ENCODE measurements at regions not wholly inside any gene's neighbourhood (a gene's known extent, or its start where the extent isn't known, plus 50 kb on each side); places are given as distances from the start of the nearest gene placed in this dataset.

- ATAC-seq (no peak), DNase-seq (ENCODE audit: low spot score) (no peak)
- Mint-ChIP-seq H3K27ac (no peak overlapping the region), H3K27me3 (ENCODE audit: low read depth) (no peaks in the 10 kb centered on the region), H3K36me3 (no peaks in the 10 kb centered on the region), H3K4me3 (no peak overlapping the region), H3K9me3 (no peaks in the 10 kb centered on the region), H3K4me1 (peaks cover 12% of the 10 kb centered on the region)
- ChIA-PET POLR2A (no interaction called here), CTCF (interaction anchor here (0.6 kb wide), 1 partner anchor 1963 kb away, joined by 3 read pairs; no protein-coding TSS in a partner anchor)
- no peak for TF ChIP-seq ZNF121 (CRISPR knock-in tag; IDR thresholded peaks at IDR 0.05)
- no peak for TF ChIP-seq ESRRA (CRISPR knock-in tag; IDR thresholded peaks at IDR 0.05; ENCODE audit: borderline replicate concordance)
- TF ChIP-seq ATF1 (CRISPR knock-in tag; IDR thresholded peaks at IDR 0.05) = no peak
- TF ChIP-seq ATF2 (CRISPR knock-in tag; IDR thresholded peaks at IDR 0.05; ENCODE audit: borderline replicate concordance, low read depth) = no peak
- TF ChIP-seq RORB (CRISPR knock-in tag; IDR thresholded peaks at IDR 0.05) = no peak
- TF ChIP-seq TCF7 (CRISPR knock-in tag; IDR thresholded peaks at IDR 0.05; ENCODE audit: low read depth) = no peak
- TF ChIP-seq, protein P1, sequence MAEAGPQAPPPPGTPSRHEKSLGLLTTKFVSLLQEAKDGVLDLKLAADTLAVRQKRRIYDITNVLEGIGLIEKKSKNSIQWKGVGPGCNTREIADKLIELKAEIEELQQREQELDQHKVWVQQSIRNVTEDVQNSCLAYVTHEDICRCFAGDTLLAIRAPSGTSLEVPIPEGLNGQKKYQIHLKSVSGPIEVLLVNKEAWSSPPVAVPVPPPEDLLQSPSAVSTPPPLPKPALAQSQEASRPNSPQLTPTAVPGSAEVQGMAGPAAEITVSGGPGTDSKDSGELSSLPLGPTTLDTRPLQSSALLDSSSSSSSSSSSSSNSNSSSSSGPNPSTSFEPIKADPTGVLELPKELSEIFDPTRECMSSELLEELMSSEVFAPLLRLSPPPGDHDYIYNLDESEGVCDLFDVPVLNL (CRISPR knock-in tag; IDR thresholded peaks at IDR 0.05; ENCODE audit: borderline replicate concordance, low read depth) = no peak
- TF ChIP-seq PRRX2 (CRISPR knock-in tag; IDR thresholded peaks at IDR 0.05) = no peak
- TF ChIP-seq, protein P2, sequence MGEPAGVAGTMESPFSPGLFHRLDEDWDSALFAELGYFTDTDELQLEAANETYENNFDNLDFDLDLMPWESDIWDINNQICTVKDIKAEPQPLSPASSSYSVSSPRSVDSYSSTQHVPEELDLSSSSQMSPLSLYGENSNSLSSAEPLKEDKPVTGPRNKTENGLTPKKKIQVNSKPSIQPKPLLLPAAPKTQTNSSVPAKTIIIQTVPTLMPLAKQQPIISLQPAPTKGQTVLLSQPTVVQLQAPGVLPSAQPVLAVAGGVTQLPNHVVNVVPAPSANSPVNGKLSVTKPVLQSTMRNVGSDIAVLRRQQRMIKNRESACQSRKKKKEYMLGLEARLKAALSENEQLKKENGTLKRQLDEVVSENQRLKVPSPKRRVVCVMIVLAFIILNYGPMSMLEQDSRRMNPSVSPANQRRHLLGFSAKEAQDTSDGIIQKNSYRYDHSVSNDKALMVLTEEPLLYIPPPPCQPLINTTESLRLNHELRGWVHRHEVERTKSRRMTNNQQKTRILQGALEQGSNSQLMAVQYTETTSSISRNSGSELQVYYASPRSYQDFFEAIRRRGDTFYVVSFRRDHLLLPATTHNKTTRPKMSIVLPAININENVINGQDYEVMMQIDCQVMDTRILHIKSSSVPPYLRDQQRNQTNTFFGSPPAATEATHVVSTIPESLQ (CRISPR knock-in tag; IDR thresholded peaks at IDR 0.05) = no peak
- TF ChIP-seq SP1 (CRISPR knock-in tag; conservative IDR thresholded peaks at IDR 0.05) = no peak
- TF ChIP-seq JAZF1 (CRISPR knock-in tag; IDR thresholded peaks at IDR 0.05) = no peak
- TF ChIP-seq NFYB (CRISPR knock-in tag; conservative IDR thresholded peaks at IDR 0.05; ENCODE audit: low read depth) = no peak
- TF ChIP-seq, protein P3, sequence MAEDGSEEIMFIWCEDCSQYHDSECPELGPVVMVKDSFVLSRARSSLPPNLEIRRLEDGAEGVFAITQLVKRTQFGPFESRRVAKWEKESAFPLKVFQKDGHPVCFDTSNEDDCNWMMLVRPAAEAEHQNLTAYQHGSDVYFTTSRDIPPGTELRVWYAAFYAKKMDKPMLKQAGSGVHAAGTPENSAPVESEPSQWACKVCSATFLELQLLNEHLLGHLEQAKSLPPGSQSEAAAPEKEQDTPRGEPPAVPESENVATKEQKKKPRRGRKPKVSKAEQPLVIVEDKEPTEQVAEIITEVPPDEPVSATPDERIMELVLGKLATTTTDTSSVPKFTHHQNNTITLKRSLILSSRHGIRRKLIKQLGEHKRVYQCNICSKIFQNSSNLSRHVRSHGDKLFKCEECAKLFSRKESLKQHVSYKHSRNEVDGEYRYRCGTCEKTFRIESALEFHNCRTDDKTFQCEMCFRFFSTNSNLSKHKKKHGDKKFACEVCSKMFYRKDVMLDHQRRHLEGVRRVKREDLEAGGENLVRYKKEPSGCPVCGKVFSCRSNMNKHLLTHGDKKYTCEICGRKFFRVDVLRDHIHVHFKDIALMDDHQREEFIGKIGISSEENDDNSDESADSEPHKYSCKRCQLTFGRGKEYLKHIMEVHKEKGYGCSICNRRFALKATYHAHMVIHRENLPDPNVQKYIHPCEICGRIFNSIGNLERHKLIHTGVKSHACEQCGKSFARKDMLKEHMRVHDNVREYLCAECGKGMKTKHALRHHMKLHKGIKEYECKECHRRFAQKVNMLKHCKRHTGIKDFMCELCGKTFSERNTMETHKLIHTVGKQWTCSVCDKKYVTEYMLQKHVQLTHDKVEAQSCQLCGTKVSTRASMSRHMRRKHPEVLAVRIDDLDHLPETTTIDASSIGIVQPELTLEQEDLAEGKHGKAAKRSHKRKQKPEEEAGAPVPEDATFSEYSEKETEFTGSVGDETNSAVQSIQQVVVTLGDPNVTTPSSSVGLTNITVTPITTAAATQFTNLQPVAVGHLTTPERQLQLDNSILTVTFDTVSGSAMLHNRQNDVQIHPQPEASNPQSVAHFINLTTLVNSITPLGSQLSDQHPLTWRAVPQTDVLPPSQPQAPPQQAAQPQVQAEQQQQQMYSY (CRISPR knock-in tag; IDR thresholded peaks at IDR 0.05) = no peak
- no peak for TF ChIP-seq ZNF317 (CRISPR knock-in tag; IDR thresholded peaks at IDR 0.05; ENCODE audit: borderline replicate concordance, low read depth)
- no peak for TF ChIP-seq FOXJ3 (CRISPR knock-in tag; IDR thresholded peaks at IDR 0.05; ENCODE audit: borderline replicate concordance)
- TF ChIP-seq, protein P4, sequence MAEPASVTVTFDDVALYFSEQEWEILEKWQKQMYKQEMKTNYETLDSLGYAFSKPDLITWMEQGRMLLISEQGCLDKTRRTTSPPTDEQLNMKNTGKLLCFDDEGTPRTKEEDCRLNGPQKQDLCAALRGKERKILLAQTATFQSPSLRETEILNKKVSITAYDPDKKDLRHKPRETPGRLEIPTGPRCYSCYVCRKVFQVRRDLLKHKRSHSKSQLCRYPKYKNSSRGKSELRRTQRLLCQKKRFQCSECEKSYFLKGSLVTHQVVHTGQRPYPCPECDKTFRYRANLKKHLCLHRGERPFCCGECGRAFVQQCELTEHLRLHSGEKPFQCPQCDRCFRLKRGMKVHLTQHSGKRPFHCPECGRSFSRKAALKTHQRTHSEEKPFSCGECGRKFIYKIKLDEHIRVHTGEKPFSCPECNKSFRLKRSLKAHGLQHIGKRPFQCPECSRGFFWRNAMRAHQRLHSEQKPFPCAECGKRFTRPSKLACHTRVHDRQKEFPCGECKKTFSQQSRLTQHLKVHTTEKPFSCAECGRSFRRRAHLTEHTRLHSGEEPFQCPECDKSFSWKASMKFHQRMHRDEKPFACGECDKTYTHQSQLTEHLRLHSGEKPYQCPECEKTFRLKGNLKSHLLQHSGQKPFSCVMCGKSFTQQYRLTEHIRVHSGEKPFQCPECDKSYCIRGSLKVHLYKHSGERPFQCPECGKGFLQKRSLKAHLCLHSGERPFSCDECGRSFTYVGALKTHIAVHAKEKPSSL (CRISPR knock-in tag; conservative IDR thresholded peaks at IDR 0.05) = no peak
- TF ChIP-seq, protein P5, sequence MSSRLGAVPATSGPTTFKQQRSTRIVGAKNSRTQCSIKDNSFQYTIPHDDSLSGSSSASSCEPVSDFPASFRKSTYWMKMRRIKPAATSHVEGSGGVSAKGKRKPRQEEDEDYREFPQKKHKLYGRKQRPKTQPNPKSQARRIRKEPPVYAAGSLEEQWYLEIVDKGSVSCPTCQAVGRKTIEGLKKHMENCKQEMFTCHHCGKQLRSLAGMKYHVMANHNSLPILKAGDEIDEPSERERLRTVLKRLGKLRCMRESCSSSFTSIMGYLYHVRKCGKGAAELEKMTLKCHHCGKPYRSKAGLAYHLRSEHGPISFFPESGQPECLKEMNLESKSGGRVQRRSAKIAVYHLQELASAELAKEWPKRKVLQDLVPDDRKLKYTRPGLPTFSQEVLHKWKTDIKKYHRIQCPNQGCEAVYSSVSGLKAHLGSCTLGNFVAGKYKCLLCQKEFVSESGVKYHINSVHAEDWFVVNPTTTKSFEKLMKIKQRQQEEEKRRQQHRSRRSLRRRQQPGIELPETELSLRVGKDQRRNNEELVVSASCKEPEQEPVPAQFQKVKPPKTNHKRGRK (CRISPR knock-in tag; IDR thresholded peaks at IDR 0.05; ENCODE audit: borderline replicate concordance) = no peak
- TF ChIP-seq, protein P6, sequence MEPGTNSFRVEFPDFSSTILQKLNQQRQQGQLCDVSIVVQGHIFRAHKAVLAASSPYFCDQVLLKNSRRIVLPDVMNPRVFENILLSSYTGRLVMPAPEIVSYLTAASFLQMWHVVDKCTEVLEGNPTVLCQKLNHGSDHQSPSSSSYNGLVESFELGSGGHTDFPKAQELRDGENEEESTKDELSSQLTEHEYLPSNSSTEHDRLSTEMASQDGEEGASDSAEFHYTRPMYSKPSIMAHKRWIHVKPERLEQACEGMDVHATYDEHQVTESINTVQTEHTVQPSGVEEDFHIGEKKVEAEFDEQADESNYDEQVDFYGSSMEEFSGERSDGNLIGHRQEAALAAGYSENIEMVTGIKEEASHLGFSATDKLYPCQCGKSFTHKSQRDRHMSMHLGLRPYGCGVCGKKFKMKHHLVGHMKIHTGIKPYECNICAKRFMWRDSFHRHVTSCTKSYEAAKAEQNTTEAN (CRISPR knock-in tag; IDR thresholded peaks at IDR 0.05) = no peak
Measured at GRCh38 chr2:22623620-22624019, 761.4 kb upstream of the KLHL29 start.

All from WTC11 (cell line).